ENCODE measurements at regions not wholly inside any gene's neighbourhood (a gene's known extent, or its start where the extent isn't known, plus 50 kb on each side); places are given as distances from the start of the nearest gene placed in this dataset.

GRCh38 chr2:168355121-168355520, 101.0 kb upstream of the CERS6 start:
- Histone ChIP-seq H3K4me1 (ENCODE audit: insufficient read depth, low read length) (no peaks in the 10 kb centered on the region), H2AFZ (ENCODE audit: low read depth, low read length) (no peak overlapping the region), H3K9ac (ENCODE audit: low read length) (no peak overlapping the region), H3K27me3 (ENCODE audit: insufficient read depth, low read length) (no peaks in the 10 kb centered on the region), H3K9me3 (ENCODE audit: insufficient read depth, low read depth, low read length) (no peaks in the 10 kb centered on the region), H3K79me2 (ENCODE audit: insufficient read depth, low read length) (no peaks in the 10 kb centered on the region), H4K20me1 (ENCODE audit: insufficient read depth, low read length) (no peaks in the 10 kb centered on the region), H3K36me3 (ENCODE audit: insufficient read depth, low read length) (no peaks in the 10 kb centered on the region), H3K4me2 (ENCODE audit: low read length) (no peak overlapping the region), H3K27ac (ENCODE audit: low read depth, low read length) (no peak overlapping the region), H3K4me3 (ENCODE audit: insufficient read depth, low read depth, low read length) (no peak overlapping the region)
- no peaks in the 10 kb centered on the region for H3K36me3 Mint-ChIP-seq (ENCODE audit: low read depth, unreplicated experiment)
- H3K27ac Mint-ChIP-seq (ENCODE audit: unreplicated experiment), result no peak overlapping the region
- peaks cover 6% of the 10 kb centered on the region for H3K9me3 Mint-ChIP-seq (ENCODE audit: unreplicated experiment)
- FAIRE-seq (no peak), DNase-seq (ENCODE audit: low read depth) (no peak)
- peaks cover 5% of the 10 kb centered on the region for H3K27me3 Mint-ChIP-seq (ENCODE audit: low read depth, unreplicated experiment)
- TF ChIP-seq CTCF (IDR thresholded peaks at IDR 0.05; ENCODE audit: insufficient read depth, low read depth, low read length) (no peak), EZH2 (IDR thresholded peaks at IDR 0.05; ENCODE audit: insufficient read depth, low read length) (no peak)
- H3K4me1 Mint-ChIP-seq (ENCODE audit: low read depth, unreplicated experiment), result no peaks in the 10 kb centered on the region
- no peak overlapping the region for H3K4me3 Mint-ChIP-seq (ENCODE audit: unreplicated experiment)

- Mint-ChIP-seq H3K4me1 (ENCODE audit: low read depth, unreplicated experiment) (no peaks in the 10 kb centered on the region), H3K27ac (ENCODE audit: unreplicated experiment) (no peak overlapping the region), H3K9me3 (ENCODE audit: unreplicated experiment) (peaks cover 6% of the 10 kb centered on the region), H3K4me3 (ENCODE audit: unreplicated experiment) (no peak overlapping the region), H3K36me3 (ENCODE audit: low read depth, unreplicated experiment) (no peaks in the 10 kb centered on the region), H3K27me3 (ENCODE audit: low read depth, unreplicated experiment) (peaks cover 2% of the 10 kb centered on the region)
- Histone ChIP-seq H3K27me3 (ENCODE audit: insufficient read depth, low read length) (no peaks in the 10 kb centered on the region), H2AFZ (ENCODE audit: low read depth, low read length) (no peak overlapping the region), H3K9ac (ENCODE audit: low read length) (no peak overlapping the region), H3K9me3 (ENCODE audit: insufficient read depth, low read depth, low read length) (no peaks in the 10 kb centered on the region), H3K36me3 (ENCODE audit: insufficient read depth, low read length) (no peaks in the 10 kb centered on the region), H3K4me1 (ENCODE audit: insufficient read depth, low read length) (no peaks in the 10 kb centered on the region), H3K4me3 (ENCODE audit: insufficient read depth, low read depth, low read length) (no peak overlapping the region), H3K79me2 (ENCODE audit: insufficient read depth, low read length) (no peaks in the 10 kb centered on the region), H3K4me2 (ENCODE audit: low read length) (no peak overlapping the region), H4K20me1 (ENCODE audit: insufficient read depth, low read length) (no peaks in the 10 kb centered on the region), H3K27ac (ENCODE audit: low read depth, low read length) (no peak overlapping the region)
- DNase-seq (ENCODE audit: low read depth) (no peak), FAIRE-seq (no peak)
- TF ChIP-seq CTCF (IDR thresholded peaks at IDR 0.05; ENCODE audit: insufficient read depth, low read depth, low read length), result no peak
Measured at GRCh38 chr2:168355779-168356476, 100.1 kb upstream of the CERS6 start.

GRCh38 chr2:168356477-168356835, 99.6 kb upstream of the CERS6 start:
- H3K36me3 Mint-ChIP-seq (ENCODE audit: low read depth, unreplicated experiment), result no peaks in the 10 kb centered on the region
- Histone ChIP-seq H3K4me3 (ENCODE audit: insufficient read depth, low read depth, low read length) (no peak overlapping the region), H3K9me3 (ENCODE audit: insufficient read depth, low read depth, low read length) (no peaks in the 10 kb centered on the region), H2AFZ (ENCODE audit: low read depth, low read length) (no peak overlapping the region), H3K36me3 (ENCODE audit: insufficient read depth, low read length) (no peaks in the 10 kb centered on the region), H3K27ac (ENCODE audit: low read depth, low read length) (no peak overlapping the region), H3K4me2 (ENCODE audit: low read length) (no peak overlapping the region), H3K79me2 (ENCODE audit: insufficient read depth, low read length) (no peaks in the 10 kb centered on the region), H3K27me3 (ENCODE audit: insufficient read depth, low read length) (no peaks in the 10 kb centered on the region), H3K4me1 (ENCODE audit: insufficient read depth, low read length) (no peaks in the 10 kb centered on the region), H3K9ac (ENCODE audit: low read length) (no peak overlapping the region), H4K20me1 (ENCODE audit: insufficient read depth, low read length) (no peaks in the 10 kb centered on the region)
- no peak for FAIRE-seq
- H3K9me3 Mint-ChIP-seq (ENCODE audit: unreplicated experiment), result peaks cover 6% of the 10 kb centered on the region
- DNase-seq (ENCODE audit: low read depth), result no peak
- H3K4me1 Mint-ChIP-seq (ENCODE audit: low read depth, unreplicated experiment), result no peaks in the 10 kb centered on the region
- H3K27me3 Mint-ChIP-seq (ENCODE audit: low read depth, unreplicated experiment), result peaks cover 2% of the 10 kb centered on the region
- no peak overlapping the region for H3K27ac Mint-ChIP-seq (ENCODE audit: unreplicated experiment)
- no peak overlapping the region for H3K4me3 Mint-ChIP-seq (ENCODE audit: unreplicated experiment)
- TF ChIP-seq EZH2 (IDR thresholded peaks at IDR 0.05; ENCODE audit: insufficient read depth, low read length) (no peak), CTCF (IDR thresholded peaks at IDR 0.05; ENCODE audit: insufficient read depth, low read depth, low read length) (no peak)

Measured in astrocyte (in vitro differentiated cells and primary cell).